Bronchial epithelial cell (primary cell): ENCODE measurements at regions not wholly inside any gene's neighbourhood (a gene's known extent, or its start where the extent isn't known, plus 50 kb on each side); places are given as distances from the start of the nearest gene placed in this dataset.

Source experiments
- DNase-seq: peaks from one replicate; pipeline ENCODE4 v3.0.0-alpha.2; 2010; ENCODE audit warnings: low read depth
- FAIRE-seq: peaks from 2 replicates; lab custom pipeline; 2011; peaks lifted over from hg19 to GRCh38; lab: Jason Lieb, UNC
- H3K27me3 ChIP-seq: 2 replicates; pipeline ENCODE4 v1.5.1; 2011; ENCODE audit warnings: low read length; ENCODE audit not compliant: control insufficient read depth, insufficient read depth
- H3K36me3 ChIP-seq: 2 replicates; pipeline ENCODE4 v1.5.1; 2011; ENCODE audit warnings: low read length; ENCODE audit not compliant: control insufficient read depth, insufficient read depth
- H3K4me3 ChIP-seq: 2 replicates; pipeline ENCODE4 v1.5.1; 2011; ENCODE audit warnings: mild to moderate bottlenecking, low read depth, low read length, control low read depth
- CTCF ChIP-seq: IDR thresholded peaks from 2 replicates; pipeline ENCODE4 v1.5.1; 2011; ENCODE audit warnings: mild to moderate bottlenecking, moderate library complexity, low read length, control low read depth, inconsistent platforms; ENCODE audit not compliant: insufficient read depth, severe bottlenecking

DNA sequence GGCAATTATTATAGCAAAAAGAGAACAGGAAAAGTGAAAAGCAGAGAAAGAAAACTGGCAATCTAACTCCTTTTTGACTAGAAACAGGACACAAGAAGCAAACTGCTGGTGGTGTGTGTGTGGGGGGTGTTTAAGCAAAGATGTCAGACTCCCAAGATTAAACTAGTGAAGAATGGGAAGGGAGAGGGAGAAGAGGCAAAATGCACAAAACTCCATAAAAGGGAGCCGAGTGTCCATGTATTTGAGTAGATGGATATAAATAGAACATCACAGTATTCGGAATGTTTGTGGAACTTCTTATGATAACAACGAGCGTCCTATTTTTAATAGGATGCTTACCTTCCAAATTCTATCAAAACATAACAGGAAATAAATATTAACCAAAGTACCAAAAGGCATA is 179.8 kb upstream of the TRIB2 start:
- DNase-seq (no peak), FAIRE-seq (no peak)
- no peak for TF ChIP-seq CTCF
- Histone ChIP-seq H3K36me3 (no peaks in the 10 kb centered on the region), H3K4me3 (no peak overlapping the region), H3K27me3 (no peaks in the 10 kb centered on the region)

GRCh38 chr2:12538138-12538694 is 178.5 kb upstream of the TRIB2 start:
- DNase-seq = no peak
- TF ChIP-seq CTCF = no peak
- FAIRE-seq = no peak
- no peaks in the 10 kb centered on the region for H3K36me3 ChIP-seq
- H3K27me3 ChIP-seq = no peaks in the 10 kb centered on the region
- H3K4me3 ChIP-seq = no peak overlapping the region

DNA sequence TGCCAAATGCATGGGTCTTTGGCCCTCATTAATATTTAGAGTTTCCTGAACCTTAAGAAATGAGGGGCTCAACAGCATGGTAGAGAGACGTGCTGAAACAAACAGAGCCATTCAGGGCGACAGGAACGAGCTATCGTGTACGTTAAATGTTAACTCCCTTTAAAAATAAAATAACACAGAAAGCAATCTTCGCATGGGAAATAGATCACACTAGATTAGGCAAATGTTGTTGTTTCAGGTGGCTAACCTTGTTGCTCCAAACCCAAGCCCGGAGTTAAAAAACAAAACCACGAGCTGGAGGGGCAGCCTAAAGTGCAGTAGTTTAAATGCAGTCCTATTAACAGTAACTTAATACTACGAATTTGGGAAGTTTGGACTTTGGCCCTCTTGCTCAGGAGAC is 177.4 kb upstream of the TRIB2 start:
- TF ChIP-seq CTCF = no peak
- H3K27me3 ChIP-seq = no peaks in the 10 kb centered on the region
- no peaks in the 10 kb centered on the region for H3K36me3 ChIP-seq
- no peak overlapping the region for H3K4me3 ChIP-seq
- no peak for DNase-seq
- FAIRE-seq = no peak

- DNase-seq (no peak), FAIRE-seq (no peak)
- Histone ChIP-seq H3K4me3 (no peak overlapping the region), H3K27me3 (no peaks in the 10 kb centered on the region), H3K36me3 (no peaks in the 10 kb centered on the region)
- TF ChIP-seq CTCF = no peak
These were observed 176.8 kb upstream of the TRIB2 start for GRCh38 chr2:12539776-12540562.

DNA sequence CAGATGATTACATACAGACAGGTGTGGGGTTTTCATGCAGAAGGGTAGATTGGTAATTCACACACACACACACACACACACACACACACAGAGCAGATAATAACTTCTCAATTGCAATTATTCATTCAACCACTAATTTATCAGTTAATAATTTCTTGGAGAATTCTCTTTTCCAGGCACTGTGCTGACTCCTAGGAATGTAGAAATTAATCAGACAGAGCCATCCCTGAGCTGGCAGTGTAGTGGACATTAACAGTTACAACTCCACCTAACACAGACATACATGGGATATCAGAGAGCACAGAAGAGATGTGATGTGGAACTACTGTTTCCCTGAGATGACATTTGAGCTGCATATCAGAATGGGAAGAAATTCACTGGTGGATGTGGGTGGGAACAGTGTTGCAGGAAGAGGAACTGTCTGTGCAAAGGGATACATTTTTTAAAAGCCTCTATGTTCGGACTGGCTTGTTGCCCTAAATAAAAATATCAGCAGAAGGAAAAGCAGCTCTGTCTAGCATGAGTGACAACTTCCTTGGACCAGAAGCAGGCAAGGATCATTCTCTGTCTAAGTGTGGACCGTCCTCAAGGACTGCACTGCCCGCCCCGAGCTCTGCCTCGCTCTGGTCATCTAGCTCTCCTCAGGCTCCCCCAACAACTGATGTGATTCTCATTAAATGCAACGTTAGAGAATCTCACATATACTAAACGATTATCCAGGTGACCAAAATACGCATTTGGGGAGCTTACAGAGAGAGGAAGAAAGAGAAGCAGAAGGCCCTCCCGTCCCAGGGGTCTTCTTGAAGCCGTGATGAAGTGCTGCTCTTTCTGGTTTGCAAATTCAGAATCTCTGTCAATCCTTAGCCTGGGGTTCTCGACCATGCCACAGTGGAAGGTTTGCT is 173.4 kb upstream of the TRIB2 start:
- Histone ChIP-seq H3K27me3 (no peaks in the 10 kb centered on the region), H3K36me3 (no peaks in the 10 kb centered on the region), H3K4me3 (no peak overlapping the region)
- FAIRE-seq = no peak
- no peak for TF ChIP-seq CTCF
- no peak for DNase-seq
